Vagina (tissue), 2 donors: ENCODE measurements at regions not wholly inside any gene's neighbourhood (a gene's known extent, or its start where the extent isn't known, plus 50 kb on each side); places are given as distances from the start of the nearest gene placed in this dataset.

Experiments used
- DNase-seq, 2 donors: peaks; one replicate each; pipeline ENCODE4 v3.0.0-alpha.2; 2017; ENCODE audit errors: extremely low spot score in 2 of 2
- H3K27ac ChIP-seq: fragments of 200-600 bp; sonication (generic); one replicate; pipeline ENCODE4 v1.5.1; 2019
- H3K27me3 ChIP-seq: fragments of 200-600 bp; sonication (generic); one replicate; pipeline ENCODE4 v1.5.1; 2019
- H3K36me3 ChIP-seq, 2 donors: fragments of 200-600 bp; sonication (generic); one replicate each; pipeline ENCODE4 v1.5.1; 2017 to 2019
- H3K4me1 ChIP-seq: fragments of 200-600 bp; sonication (generic); one replicate; pipeline ENCODE4 v1.5.1; 2019
- H3K4me3 ChIP-seq, 2 donors: fragments of 200-600 bp; sonication (generic); 1 replicate in 1 of 2; 2 replicates in 1 of 2; pipeline ENCODE4 v1.5.1; 2016 to 2019
- H3K9me3 ChIP-seq: fragments of 200-600 bp; sonication (generic); one replicate; pipeline ENCODE4 v1.5.1; 2019
- CTCF ChIP-seq, 3 experiments: fragments of 450-650 bp in 2 of 3; fragments of 200-600 bp in 1 of 3; sonication (generic) in 1 of 3; IDR thresholded peaks; one replicate each; pipeline ENCODE4 v1.5.1; 2017 to 2019; ENCODE audit warnings: antibody characterized with exemption in 3 of 3, mild to moderate bottlenecking in 2 of 3, moderate library complexity in 2 of 3
- POLR2A ChIP-seq, 2 donors: fragments of 450-650 bp; IDR thresholded peaks; one replicate each; pipeline ENCODE4 v1.6.1; 2017; ENCODE audit warnings: antibody characterized with exemption in 2 of 2, mild to moderate bottlenecking in 2 of 2, moderate library complexity in 2 of 2
- POLR2AphosphoS5 ChIP-seq, 2 donors: sonication (generic); formaldehyde crosslinking; IDR thresholded peaks; one replicate each; pipeline ENCODE4 v1.9.0; 2017; ENCODE audit warnings: antibody characterized with exemption in 2 of 2, mild to moderate bottlenecking in 2 of 2, low read depth in 1 of 2; ENCODE audit not compliant: insufficient read depth in 1 of 2
- intact Hi-C: fragments of 100-400 bp; cut with DNase I; formaldehyde crosslinking; loops from one replicate; pipeline ENCODE4 v1.15.1; 2023

- Histone ChIP-seq H3K9me3 (no peaks in the 10 kb centered on the region), H3K4me3 (no peak overlapping the region), H3K36me3 (no peaks in the 10 kb centered on the region), H3K4me1 (no peaks in the 10 kb centered on the region), H3K27ac (peak overlapping the region; percentile 20), H3K27me3 (no peaks in the 10 kb centered on the region)
- TF ChIP-seq POLR2AphosphoS5 (IDR thresholded peaks at IDR 0.05; ENCODE audit: insufficient read depth in 1 of 2, low read depth in 1 of 2), result no peak
- no peak for TF ChIP-seq POLR2A (IDR thresholded peaks at IDR 0.05)
- no peak for TF ChIP-seq CTCF (IDR thresholded peaks at IDR 0.05)
- intact Hi-C loops, result no loop called here
- no peak for DNase-seq
Measured at GRCh38 chr15:38085931-38086568, 151.6 kb downstream of the TMCO5A start.

DNA sequence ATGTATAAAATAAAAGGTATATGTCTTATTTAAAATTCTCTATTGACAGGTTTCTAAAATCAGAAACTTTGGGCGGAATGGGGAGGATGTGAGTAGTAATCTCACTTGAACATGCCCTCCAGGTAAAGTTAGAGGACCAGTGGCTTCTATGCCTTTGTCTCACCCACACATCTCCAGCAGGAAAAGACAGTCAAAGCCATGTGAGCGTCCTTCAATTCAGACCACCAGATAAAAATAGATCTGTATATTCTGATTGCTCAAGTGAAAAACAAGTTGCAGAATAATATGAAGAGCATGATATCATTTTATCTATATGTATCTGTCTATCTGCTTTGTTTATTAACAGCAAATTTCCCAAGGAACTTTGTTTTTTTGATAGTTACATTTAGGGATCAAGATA is 152.2 kb downstream of the TMCO5A start:
- no peak for DNase-seq
- TF ChIP-seq POLR2A (IDR thresholded peaks at IDR 0.05) (no peak), CTCF (IDR thresholded peaks at IDR 0.05) (no peak), POLR2AphosphoS5 (IDR thresholded peaks at IDR 0.05; ENCODE audit: insufficient read depth in 1 of 2, low read depth in 1 of 2) (no peak)
- Histone ChIP-seq H3K4me3 (no peak overlapping the region), H3K4me1 (no peaks in the 10 kb centered on the region), H3K27ac (no peak overlapping the region), H3K36me3 (no peaks in the 10 kb centered on the region), H3K27me3 (no peaks in the 10 kb centered on the region), H3K9me3 (no peaks in the 10 kb centered on the region)
- intact Hi-C loops, result no loop called here

DNA sequence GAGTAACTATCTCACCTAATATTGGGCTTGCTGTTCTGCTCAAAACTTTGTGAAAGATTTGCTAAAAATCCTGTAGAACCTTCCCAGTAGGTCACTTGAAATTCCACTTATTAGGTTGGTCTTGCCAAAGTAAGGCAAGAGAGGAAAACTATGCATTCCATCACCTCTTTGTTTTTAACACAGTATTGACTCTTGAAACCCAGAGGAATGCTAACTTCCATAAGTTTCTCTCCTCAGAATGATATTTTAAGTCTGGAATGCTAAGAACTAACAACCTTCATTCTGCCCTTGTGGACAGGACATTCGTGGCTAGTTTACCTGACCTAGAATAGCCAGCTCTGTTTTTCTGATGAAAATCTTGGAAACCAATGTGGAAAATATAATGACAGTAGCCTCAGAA is 154.5 kb downstream of the TMCO5A start:
- no peak overlapping the region for H3K27ac ChIP-seq
- no peak overlapping the region for H3K4me3 ChIP-seq
- intact Hi-C loops, result no loop called here
- no peaks in the 10 kb centered on the region for H3K36me3 ChIP-seq
- no peaks in the 10 kb centered on the region for H3K9me3 ChIP-seq
- TF ChIP-seq CTCF (IDR thresholded peaks at IDR 0.05) (no peak), POLR2AphosphoS5 (IDR thresholded peaks at IDR 0.05; ENCODE audit: insufficient read depth in 1 of 2, low read depth in 1 of 2) (no peak), POLR2A (IDR thresholded peaks at IDR 0.05) (no peak)
- no peaks in the 10 kb centered on the region for H3K27me3 ChIP-seq
- H3K4me1 ChIP-seq, result no peaks in the 10 kb centered on the region
- no peak for DNase-seq

- intact Hi-C loops, result no loop called here
- no peak for DNase-seq
- Histone ChIP-seq H3K27me3 (no peaks in the 10 kb centered on the region), H3K36me3 (no peaks in the 10 kb centered on the region), H3K9me3 (no peaks in the 10 kb centered on the region), H3K27ac (no peak overlapping the region), H3K4me3 (no peak overlapping the region), H3K4me1 (no peaks in the 10 kb centered on the region)
- no peak for TF ChIP-seq POLR2AphosphoS5 (IDR thresholded peaks at IDR 0.05; ENCODE audit: insufficient read depth in 1 of 2, low read depth in 1 of 2)
- TF ChIP-seq POLR2A (IDR thresholded peaks at IDR 0.05), result no peak
Measured at GRCh38 chr15:38090223-38090622, 155.8 kb downstream of the TMCO5A start.

DNA sequence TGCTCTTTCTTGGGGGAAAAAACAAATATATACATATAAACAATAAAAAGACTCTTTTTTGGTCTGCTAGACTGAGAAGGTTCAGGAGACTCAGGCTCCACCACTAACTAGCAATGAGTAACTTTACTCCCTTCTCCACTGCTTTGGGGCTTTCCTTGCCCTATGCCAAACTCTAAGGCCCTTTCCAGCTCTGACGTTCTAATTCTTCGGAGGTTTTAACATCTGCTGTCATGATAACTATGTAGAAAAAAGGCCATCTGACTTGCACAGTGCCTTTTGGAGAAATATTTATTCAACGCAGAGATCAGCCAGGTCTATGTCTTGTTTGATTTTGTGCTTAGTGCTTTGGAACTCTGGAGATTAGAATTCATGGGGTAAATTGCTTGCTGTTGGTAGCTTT is 156.2 kb downstream of the TMCO5A start:
- TF ChIP-seq CTCF (IDR thresholded peaks at IDR 0.05), result no peak
- TF ChIP-seq POLR2AphosphoS5 (IDR thresholded peaks at IDR 0.05; ENCODE audit: insufficient read depth in 1 of 2, low read depth in 1 of 2), result no peak
- TF ChIP-seq POLR2A (IDR thresholded peaks at IDR 0.05), result no peak
- Histone ChIP-seq H3K4me3 (no peak overlapping the region), H3K36me3 (no peaks in the 10 kb centered on the region), H3K4me1 (no peaks in the 10 kb centered on the region), H3K27ac (no peak overlapping the region), H3K27me3 (no peaks in the 10 kb centered on the region), H3K9me3 (no peaks in the 10 kb centered on the region)
- intact Hi-C loops, result no loop called here
- no peak for DNase-seq
